ENCODE measurements at regions not wholly inside any gene's neighbourhood (a gene's known extent, or its start where the extent isn't known, plus 50 kb on each side); places are given as distances from the start of the nearest gene placed in this dataset.
A peak's percentile ranks its signal among the peaks of the same experiment; 100 is the strongest.
"Not testable (repeated sequence)": the region's sequence is repeated elsewhere in the genome, so short reads cannot be mapped to it uniquely, and the experiment has no call there.

DNA sequence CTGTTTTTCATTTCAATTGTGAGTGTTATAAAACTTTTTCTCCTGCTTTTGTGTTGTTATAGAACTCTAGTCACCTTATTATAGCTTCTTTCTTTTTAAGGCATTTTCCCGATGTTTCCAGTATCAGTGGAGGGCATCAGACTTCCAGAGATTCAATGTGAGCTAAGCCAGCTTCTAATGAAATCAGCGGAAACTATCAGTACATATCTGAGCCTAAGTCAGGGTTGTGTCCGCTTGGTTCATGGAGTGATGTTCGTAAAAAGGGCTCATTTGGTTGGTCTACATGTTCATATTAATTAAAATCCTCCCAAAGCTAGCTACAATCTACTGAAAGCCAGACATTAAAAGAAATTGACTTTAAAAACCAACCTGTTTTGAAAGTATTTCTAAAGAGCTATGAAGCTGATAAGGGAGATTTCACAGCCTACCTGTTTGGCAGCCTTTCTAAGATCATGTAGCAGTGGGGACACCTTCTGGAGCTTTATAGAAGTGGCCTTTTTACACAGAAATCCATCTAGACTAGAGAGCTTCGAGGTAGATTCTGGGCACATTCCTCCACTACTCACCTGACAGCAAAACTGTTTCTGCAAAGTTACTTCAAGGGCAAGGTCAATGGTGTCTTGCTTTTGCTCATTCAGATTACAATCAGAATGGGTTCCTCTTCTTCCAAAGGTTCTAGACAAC, 227.1 kb upstream of the NBPF12 start:
- DNase-seq = peak; percentile 2

GRCh38 chr1:146709302-146709701, 228.8 kb upstream of the NBPF12 start:
- not testable (repeated sequence) for DNase-seq

GRCh38 chr1:146704162-146704724, 233.9 kb upstream of the NBPF12 start:
- DNase-seq = not testable (repeated sequence)

GRCh38 chr1:146701320-146701719, 236.8 kb upstream of the NBPF12 start:
- not testable (repeated sequence) for DNase-seq

- not testable (repeated sequence) for DNase-seq
Observed at GRCh38 chr1:146695388-146695787, 242.7 kb upstream of the NBPF12 start.

GRCh38 chr1:146691798-146692197, 246.3 kb upstream of the NBPF12 start:
- not testable (repeated sequence) for DNase-seq

DNA sequence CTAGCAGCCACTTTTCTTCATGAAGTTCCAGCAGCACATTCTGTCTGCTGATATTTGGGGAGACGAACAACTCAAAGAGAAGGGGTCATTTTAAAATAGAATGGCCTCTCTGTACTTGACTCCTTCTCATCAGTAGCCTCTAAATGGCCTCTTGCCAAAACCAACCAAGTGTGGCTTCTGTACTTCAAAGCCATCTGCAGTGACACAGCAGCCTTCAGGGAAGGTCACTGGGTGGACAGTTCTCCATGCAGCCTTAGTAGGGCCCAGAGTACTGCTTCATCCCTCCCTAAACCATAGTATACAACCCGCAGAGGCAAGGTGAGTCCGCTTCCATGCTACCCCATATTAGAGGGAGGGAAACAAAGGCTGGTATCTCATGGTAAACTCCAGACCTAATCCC, 249.2 kb upstream of the NBPF12 start:
- DNase-seq = not testable (repeated sequence)

- DNase-seq = not testable (repeated sequence)
Observed at GRCh38 chr1:146686777-146687366, 251.3 kb upstream of the NBPF12 start.

- not testable (repeated sequence) for DNase-seq
Observed at GRCh38 chr1:146683126-146683429, 255.0 kb upstream of the NBPF12 start.

DNA sequence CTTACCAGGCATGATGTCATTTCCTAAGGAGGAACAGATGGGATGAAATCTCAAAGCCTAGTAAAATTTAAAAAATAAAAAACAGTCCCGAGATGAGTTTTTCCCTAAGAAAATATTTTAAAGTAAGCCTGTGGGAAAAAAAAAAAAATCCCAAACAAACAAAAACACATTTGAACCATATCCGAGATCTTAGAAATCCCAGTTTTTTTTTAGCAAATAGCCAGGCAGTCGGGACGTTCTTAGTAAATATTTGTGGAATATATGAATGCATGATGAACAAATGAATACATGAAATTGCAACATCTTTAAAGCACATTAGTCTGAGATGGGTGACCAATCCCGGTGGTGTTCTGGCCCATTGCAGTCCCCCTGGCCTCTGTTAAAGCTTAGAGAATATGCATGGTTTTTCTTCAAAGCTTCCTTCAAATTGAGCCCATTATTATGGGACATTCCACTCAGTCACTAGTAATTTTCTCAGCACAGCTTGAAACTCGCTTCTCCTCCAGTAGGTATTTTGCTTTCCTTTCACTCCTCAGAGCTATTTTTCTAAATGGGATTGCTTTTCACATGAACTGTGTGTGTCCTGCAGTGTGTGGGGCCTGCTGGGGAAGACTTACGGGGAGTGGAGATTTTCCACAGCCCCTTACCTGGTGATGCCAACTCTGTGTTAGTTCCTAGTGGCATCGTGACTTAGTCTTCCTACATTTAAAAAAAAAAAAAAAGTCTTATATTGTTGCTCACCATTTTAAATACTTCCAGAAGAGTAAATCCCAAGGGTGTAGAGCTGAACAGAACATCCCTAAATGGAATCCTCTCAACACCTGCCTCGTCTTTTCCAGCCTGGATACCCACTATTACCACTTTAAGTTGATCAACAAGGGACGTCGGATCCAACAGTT, 255.6 kb upstream of the NBPF12 start:
- not testable (repeated sequence) for DNase-seq

DNA sequence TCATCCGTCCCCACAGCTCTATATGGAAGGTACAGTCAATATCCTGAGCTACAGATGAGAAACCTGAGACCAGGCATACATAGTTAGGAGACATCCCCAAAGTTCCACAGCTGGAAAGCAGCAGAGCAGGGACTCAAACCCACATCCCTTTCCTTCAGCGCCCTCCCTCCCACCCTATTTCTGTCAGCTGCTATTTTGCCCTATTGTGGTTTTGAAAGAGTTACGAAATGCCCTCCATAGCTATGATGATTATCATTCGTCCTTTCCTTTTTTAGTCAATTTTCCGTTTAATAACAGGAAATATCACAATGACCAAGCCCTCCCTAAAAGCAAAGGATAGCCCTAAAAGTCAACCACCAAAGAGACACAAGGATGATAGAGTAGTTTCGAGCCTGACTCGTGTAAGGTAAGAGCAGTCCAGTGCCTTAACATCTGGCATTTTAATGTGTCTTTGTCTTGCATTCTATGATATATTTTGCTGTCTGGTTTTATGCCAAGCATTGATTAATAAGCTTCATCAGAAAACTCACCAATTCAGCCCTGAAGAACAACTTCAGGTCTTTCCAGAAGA, 264.3 kb upstream of the NBPF12 start:
- DNase-seq = not testable (repeated sequence)

- not testable (repeated sequence) for DNase-seq
Observed at GRCh38 chr1:146672608-146673007, 265.5 kb upstream of the NBPF12 start.

DNA sequence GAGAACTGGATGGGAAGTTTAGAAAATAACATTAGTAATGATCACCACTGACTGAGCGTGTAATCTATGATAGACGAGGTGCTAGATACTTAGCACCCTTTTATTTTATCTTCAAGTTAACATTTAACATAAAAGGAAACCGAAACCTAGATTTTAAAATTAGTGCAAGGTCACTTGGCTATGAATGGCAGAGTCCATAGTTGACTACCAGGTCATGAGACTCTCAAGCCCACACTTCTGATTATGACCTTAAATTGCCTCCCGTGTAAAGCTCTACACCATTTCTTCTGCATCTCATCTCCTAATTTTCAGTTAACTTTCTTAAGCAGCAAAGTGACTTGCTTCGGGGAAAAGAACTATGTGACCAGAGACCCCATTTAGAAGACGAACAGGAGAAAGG, 266.5 kb upstream of the NBPF12 start:
- not testable (repeated sequence) for DNase-seq

- not testable (repeated sequence) for DNase-seq
Observed at GRCh38 chr1:146670832-146671566, 267.1 kb upstream of the NBPF12 start.

GRCh38 chr1:146666275-146666674, 271.8 kb upstream of the NBPF12 start:
- not testable (repeated sequence) for DNase-seq

GRCh38 chr1:146660242-146660641, 277.9 kb upstream of the NBPF12 start:
- DNase-seq = not testable (repeated sequence)

DNA sequence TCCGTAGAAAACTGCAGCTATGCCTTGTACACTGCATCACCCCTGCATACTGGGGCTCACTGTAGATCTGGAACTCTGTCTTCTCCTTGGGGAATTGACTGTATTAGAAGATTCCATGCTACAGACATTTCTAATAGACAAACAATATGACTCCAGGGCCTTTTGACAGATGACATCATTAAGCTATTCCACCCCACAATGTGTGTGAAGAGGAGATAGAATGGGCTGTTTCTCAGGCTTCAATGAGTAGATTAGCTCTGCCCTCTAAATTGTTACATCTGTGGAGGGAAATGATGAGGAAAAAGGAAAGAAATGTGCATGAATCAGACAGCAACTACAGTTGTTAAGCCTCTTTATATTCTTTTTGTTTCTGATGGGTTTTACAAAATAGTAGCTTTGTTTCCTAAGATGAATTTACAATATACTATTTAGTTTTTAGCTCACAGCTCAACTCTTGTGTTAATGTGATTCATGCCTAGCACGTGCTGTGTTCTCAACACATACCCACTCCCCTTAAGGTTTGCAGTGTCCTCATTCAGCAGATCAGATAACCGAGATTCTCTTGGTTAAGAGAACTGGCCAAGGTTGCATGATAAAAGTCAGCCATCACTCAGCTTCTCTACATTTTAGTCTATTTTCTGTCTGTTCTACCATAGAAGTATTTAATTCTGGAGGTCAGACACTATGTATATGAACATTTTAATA, 281.6 kb upstream of the NBPF12 start:
- not testable (repeated sequence) for DNase-seq

GRCh38 chr1:146654763-146655162, 283.4 kb upstream of the NBPF12 start:
- not testable (repeated sequence) for DNase-seq

DNA sequence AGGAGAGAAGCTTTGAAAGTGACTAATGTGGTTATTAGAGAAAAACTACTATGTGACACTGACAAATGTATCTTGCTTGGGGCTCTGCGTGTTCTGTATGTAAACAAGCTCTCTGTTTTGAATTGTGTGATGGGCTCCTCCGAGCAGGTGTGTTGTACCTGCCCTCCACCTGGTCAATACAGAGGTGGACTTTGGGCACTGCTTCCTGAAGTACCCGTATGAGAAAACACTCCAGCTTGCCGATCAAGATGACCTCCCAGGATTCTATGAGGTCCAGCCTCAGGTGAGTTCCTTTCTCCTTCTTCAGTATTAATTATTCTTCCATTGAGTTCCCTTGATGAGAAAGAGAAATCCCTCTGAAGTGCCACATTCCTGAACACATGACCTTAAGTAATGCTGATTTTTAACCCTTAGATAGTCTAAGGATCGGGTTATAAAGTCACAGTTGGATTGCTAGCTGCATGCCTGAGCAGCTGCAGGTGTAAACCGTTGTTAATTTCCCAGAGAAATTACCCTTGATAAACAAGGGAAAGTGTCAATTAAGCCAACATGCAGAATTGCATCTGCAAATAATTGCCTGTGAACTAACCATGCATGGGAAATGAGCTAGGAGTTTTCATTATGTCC, 292.0 kb upstream of the NBPF12 start:
- DNase-seq = not testable (repeated sequence)

- DNase-seq = not testable (repeated sequence)
Observed at GRCh38 chr1:146641534-146641933, 296.6 kb upstream of the NBPF12 start.

GRCh38 chr1:146640671-146641070, 297.5 kb upstream of the NBPF12 start:
- DNase-seq = not testable (repeated sequence)

Measured in NCI-H2081 treated with DMSO at 0.1 percent for 48 hours (cell line).